A673 (cell line): ENCODE measurements at regions not wholly inside any gene's neighbourhood (a gene's known extent, or its start where the extent isn't known, plus 50 kb on each side); places are given as distances from the start of the nearest gene placed in this dataset.

Experiments
- EZH2 ChIP-seq: fragments of 200-600 bp; sonication (generic); IDR thresholded peaks from 2 replicates; pipeline ENCODE4 v1.6.1; 2017; ENCODE audit warnings: borderline replicate concordance, low read depth, mild to moderate bottlenecking, mixed read lengths, antibody characterized with exemption, low read length; ENCODE audit not compliant: poor library complexity, severe bottlenecking
- TF ChIP-seq, protein P1 (sequence below): fragments of 300-800, 200-600 bp; sonication (generic); conservative IDR thresholded peaks from 2 replicates; pipeline ENCODE4 v1.5.1; 2017; ENCODE audit warnings: low read depth, mild to moderate bottlenecking, antibody characterized with exemption, low read length, moderate library complexity, mixed read lengths

DNA sequence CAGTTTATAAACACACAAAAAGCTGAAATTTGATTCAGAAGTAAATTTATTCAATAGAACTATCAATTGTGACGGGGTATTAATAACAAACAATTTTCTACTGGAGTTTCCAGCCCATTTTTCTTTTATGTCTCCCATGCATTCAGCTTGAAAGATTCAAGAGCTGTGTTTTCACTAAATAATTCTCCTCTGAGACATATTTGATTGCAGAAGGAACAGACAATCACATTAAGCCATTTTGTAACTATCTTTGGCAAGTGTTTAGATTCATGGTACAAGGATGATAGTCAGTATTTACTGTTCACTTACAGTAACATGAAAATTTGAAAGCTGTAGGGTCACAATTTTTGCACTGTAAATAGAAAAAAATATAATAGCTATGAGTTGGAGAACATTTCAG is 198.4 kb upstream of the TACR3 start:
- TF ChIP-seq, protein P1, sequence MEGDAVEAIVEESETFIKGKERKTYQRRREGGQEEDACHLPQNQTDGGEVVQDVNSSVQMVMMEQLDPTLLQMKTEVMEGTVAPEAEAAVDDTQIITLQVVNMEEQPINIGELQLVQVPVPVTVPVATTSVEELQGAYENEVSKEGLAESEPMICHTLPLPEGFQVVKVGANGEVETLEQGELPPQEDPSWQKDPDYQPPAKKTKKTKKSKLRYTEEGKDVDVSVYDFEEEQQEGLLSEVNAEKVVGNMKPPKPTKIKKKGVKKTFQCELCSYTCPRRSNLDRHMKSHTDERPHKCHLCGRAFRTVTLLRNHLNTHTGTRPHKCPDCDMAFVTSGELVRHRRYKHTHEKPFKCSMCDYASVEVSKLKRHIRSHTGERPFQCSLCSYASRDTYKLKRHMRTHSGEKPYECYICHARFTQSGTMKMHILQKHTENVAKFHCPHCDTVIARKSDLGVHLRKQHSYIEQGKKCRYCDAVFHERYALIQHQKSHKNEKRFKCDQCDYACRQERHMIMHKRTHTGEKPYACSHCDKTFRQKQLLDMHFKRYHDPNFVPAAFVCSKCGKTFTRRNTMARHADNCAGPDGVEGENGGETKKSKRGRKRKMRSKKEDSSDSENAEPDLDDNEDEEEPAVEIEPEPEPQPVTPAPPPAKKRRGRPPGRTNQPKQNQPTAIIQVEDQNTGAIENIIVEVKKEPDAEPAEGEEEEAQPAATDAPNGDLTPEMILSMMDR, result no peak
- TF ChIP-seq EZH2, result no peak
